PFSK-1 (cell line): ENCODE measurements at regions not wholly inside any gene's neighbourhood (a gene's known extent, or its start where the extent isn't known, plus 50 kb on each side); places are given as distances from the start of the nearest gene placed in this dataset.

Experiments used
- POLR2AphosphoS5 ChIP-seq: IDR thresholded peaks from 2 replicates; pipeline ENCODE4 v1.6.1; 2012; ENCODE audit warnings: low read depth, mild to moderate bottlenecking, control low read depth, low read length, moderate library complexity
- REST ChIP-seq, 2 experiments: IDR thresholded peaks; 2 replicates each; pipeline versions ENCODE4 v1.6.1 to v1.8.0; 2011 to 2012; ENCODE audit warnings: low read depth in 2 of 2, low read length in 2 of 2, control low read depth in 1 of 2, inconsistent platforms in 1 of 2, mild to moderate bottlenecking in 1 of 2, moderate library complexity in 1 of 2; ENCODE audit not compliant: insufficient read depth in 1 of 2
- TAF1 ChIP-seq: IDR thresholded peaks from 2 replicates; pipeline ENCODE4 v1.6.1; 2012; ENCODE audit warnings: low read length, control low read depth, borderline replicate concordance; ENCODE audit not compliant: insufficient read depth

- no peak for TF ChIP-seq TAF1
- TF ChIP-seq POLR2AphosphoS5, result no peak
- no peak for TF ChIP-seq REST (IDR thresholded peaks at IDR 0.05; ENCODE audit: insufficient read depth in 1 of 2, low read depth in 2 of 2, low read length in 2 of 2)
These were observed 1416.4 kb downstream of the DSC3 start for GRCh38 chr18:29626094-29626493.
